Lower leg skin (tissue), 3 donors: ENCODE measurements at regions not wholly inside any gene's neighbourhood (a gene's known extent, or its start where the extent isn't known, plus 50 kb on each side); places are given as distances from the start of the nearest gene placed in this dataset.

Source experiments
- POLR2A ChIP-seq, 2 donors: fragments of 450-650 bp; IDR thresholded peaks; one replicate each; pipeline ENCODE4 v1.6.1; 2016 to 2017; ENCODE audit warnings: antibody characterized with exemption in 2 of 2, mild to moderate bottlenecking in 1 of 2, moderate library complexity in 1 of 2
- TF ChIP-seq, protein P1 (sequence below), 3 donors: fragments of 450-650 bp; IDR thresholded peaks; one replicate each; pipeline ENCODE4 v1.5.1; 2016; ENCODE audit warnings: antibody characterized with exemption in 3 of 3, mild to moderate bottlenecking in 3 of 3, moderate library complexity in 2 of 3

DNA sequence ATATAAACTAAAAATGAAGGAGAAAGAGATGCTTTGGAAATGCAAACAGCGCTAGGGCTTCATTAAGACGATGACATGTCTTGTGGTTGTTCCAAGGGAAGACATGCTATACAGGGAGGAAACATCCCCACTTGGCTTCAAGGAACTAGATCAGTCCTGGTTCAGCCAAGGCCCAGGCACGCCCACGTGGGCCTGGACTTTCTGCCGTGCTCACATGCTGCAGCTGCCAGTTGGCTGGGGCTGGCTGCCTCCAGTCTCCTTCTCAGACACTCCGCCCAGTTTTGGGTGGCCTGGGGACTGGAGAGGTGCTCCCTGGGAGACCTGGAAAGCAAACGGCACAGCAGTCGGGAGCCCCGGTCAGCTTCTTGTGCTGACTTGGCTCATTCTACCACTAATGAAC is 109.6 kb downstream of the GLI2 start:
- TF ChIP-seq, protein P1, sequence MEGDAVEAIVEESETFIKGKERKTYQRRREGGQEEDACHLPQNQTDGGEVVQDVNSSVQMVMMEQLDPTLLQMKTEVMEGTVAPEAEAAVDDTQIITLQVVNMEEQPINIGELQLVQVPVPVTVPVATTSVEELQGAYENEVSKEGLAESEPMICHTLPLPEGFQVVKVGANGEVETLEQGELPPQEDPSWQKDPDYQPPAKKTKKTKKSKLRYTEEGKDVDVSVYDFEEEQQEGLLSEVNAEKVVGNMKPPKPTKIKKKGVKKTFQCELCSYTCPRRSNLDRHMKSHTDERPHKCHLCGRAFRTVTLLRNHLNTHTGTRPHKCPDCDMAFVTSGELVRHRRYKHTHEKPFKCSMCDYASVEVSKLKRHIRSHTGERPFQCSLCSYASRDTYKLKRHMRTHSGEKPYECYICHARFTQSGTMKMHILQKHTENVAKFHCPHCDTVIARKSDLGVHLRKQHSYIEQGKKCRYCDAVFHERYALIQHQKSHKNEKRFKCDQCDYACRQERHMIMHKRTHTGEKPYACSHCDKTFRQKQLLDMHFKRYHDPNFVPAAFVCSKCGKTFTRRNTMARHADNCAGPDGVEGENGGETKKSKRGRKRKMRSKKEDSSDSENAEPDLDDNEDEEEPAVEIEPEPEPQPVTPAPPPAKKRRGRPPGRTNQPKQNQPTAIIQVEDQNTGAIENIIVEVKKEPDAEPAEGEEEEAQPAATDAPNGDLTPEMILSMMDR (IDR thresholded peaks at IDR 0.05) = no peak
- no peak for TF ChIP-seq POLR2A (IDR thresholded peaks at IDR 0.05)
